ENCODE measurements at regions not wholly inside any gene's neighbourhood (a gene's known extent, or its start where the extent isn't known, plus 50 kb on each side); places are given as distances from the start of the nearest gene placed in this dataset.

- no peak for TF ChIP-seq SUZ12 (IDR thresholded peaks at IDR 0.05)
- TF ChIP-seq ELF4 (IDR thresholded peaks at IDR 0.05) = no peak
- no peak for TF ChIP-seq L3MBTL2 (conservative IDR thresholded peaks at IDR 0.05)
- no peak for TF ChIP-seq SP1 (IDR thresholded peaks at IDR 0.05)
- TF ChIP-seq BHLHE40 (IDR thresholded peaks at IDR 0.05; ENCODE audit: borderline replicate concordance) = no peak
- no peak for TF ChIP-seq HDGF (IDR thresholded peaks at IDR 0.05; ENCODE audit: borderline replicate concordance)
- TF ChIP-seq FOXA1 (IDR thresholded peaks at IDR 0.05) = no peak
- TF ChIP-seq FOXK2 (IDR thresholded peaks at IDR 0.05) = no peak
- no peak for TF ChIP-seq ARNT (IDR thresholded peaks at IDR 0.05)
- TF ChIP-seq FOXM1 (IDR thresholded peaks at IDR 0.05; ENCODE audit: borderline replicate concordance) = no peak
- no peak for TF ChIP-seq ZNF384 (IDR thresholded peaks at IDR 0.05)
- TF ChIP-seq LEF1 (IDR thresholded peaks at IDR 0.05; ENCODE audit: borderline replicate concordance) = no peak
- TF ChIP-seq PKNOX1 (IDR thresholded peaks at IDR 0.05) = no peak
- TF ChIP-seq NFRKB (IDR thresholded peaks at IDR 0.05) = no peak
These were observed 66.8 kb downstream of the PALM2AKAP2 start for GRCh38 chr9:109846776-109847175.
